Stimulated activated CD4-positive, alpha-beta T cell treated with anti-CD3 and anti-CD28 coated beads, TNF-alpha, amount 100 ng/mL, for 24 hours (primary cell): ENCODE measurements at regions not wholly inside any gene's neighbourhood (a gene's known extent, or its start where the extent isn't known, plus 50 kb on each side); places are given as distances from the start of the nearest gene placed in this dataset.

Source experiments
- DNase-seq, 3 experiments: peaks; one replicate each; pipeline ENCODE4 v3.0.0-alpha.2; 2020; ENCODE audit warnings: low read depth in 3 of 3

- DNase-seq = no peak
These were observed 319.5 kb downstream of the PIK3R1 start for GRCh38 chr5:68534956-68535520.

- DNase-seq = no peak
These were observed 323.4 kb downstream of the PIK3R1 start for GRCh38 chr5:68538814-68539420.

DNA sequence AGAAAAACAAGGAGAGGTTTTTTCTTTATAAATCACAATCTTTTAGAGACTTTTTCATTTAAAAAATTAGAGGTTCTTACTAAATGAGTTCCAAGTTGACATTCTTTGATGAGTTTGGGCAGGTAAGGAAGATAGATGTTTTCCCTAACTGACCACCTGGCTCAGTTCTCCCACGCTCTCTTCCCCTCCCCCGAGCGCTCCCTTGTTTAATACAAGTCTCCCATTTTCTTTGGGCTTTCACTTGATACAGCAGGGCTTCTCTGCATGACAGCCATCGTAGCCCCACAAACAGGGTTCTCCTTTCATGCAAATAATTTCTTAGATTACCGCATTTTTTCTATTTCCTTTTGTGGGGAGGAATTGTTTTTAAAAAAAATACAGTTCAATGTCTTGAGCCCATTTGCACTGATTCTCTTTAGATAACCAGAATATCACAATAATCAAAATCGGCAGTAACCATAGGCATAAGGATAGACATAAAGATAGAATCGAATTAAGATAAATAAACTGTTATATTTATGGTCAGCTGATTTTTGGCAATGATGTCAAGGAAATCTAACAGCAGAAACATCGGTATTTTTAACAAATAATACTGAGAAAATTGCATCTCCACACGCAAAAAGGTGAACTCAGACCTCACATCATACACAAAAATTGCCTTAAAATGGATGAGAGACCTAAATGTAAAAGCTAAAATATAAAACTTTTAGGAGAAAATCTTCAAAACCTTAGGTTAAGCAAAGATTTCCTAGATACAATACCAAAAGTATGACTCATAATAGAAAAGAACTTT is 325.4 kb downstream of the PIK3R1 start:
- DNase-seq = no peak

- DNase-seq = no peak
These were observed 326.7 kb downstream of the PIK3R1 start for GRCh38 chr5:68542207-68542606.

DNA sequence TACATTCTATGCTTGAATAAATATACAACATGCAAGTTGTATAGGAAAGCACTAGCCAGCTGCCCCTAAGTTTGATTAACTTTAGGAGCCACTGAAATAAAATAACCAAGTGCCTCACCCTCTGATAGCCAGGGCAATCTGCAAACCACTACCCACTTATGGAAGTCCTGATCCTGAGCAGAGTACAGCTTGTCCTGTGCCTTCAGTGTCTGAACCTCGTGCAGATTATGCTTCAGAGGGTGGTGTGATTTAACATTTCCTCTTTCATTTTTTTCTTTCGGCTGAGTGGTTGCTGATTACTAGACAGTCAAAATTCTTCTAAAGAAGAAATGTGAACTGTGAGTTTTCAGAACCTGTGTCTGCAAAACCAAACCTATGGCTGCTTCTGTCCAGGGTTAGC is 327.7 kb downstream of the PIK3R1 start:
- DNase-seq = no peak

- DNase-seq = no peak
These were observed 328.6 kb downstream of the PIK3R1 start for GRCh38 chr5:68544091-68544647.

DNA sequence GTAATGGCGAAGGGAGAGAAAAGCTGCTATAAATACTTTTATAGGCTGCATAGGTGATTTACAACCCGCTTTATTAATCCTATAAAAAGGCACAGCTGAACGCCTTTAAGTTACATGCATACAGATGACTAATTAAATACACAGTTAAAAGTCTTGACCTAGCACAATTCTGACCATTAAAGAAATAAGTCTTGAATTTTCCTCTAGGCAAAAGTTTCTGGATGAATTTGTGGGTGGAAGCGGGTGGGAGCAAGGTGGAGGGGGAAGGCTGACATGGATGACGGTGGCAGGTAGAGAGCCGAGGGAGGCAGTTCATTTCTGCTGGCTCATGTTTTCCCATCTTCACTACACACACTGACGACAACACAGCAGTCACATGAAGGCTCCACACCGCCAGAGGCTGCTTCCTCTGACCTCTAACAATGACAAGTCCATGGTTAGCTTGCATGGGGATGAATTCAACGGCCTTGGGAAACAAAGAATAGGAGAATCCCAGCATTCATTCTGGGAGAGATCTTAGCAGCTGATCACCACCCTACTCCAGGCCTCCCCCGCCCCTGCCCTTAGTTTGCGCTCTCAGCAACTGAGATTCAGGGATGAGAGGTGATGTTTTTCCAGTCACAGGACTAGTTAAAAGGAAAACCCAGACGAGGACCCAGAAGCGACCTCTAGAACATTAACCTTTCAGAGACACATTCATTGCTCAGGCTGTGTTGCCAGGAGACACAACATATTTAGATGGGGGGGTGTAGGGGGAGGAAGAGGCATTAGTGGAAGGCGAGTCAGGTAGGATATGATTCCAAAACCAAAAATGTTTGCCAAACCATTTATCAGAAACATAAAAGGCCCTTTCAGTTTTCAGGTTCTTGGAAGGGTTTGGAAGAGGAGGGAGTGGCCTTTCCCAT is 329.3 kb downstream of the PIK3R1 start:
- DNase-seq = no peak

DNA sequence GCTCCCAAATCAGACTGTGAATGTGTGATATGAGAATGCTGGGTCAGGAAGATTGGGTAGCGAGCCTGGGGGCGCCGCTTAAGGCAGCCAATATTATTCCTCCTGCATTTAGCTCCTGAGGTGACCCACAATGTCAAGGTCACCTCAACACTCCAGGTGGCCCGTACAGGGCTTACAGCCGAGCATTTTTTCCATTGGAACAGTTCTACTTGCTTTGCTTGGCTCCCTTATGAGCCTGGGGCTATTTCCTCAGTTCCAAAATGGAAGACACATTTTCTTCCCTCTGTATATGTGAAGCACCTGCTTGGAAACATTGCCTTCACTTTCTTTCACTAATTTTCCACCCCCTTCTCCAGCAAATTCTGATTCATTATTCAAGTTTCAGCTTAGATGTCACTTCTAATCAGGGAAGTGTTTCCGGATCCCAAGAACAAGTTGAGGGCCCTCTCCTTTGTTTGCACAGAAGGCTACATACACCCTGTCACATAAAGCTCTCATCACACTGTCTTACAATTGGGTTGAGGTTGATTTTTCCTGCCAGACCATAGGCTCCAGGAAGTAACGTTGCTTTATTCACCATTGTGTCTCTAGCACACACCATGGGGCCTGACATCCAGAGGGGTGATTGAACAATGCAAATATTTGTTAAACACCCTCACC is 330.2 kb downstream of the PIK3R1 start:
- no peak for DNase-seq

DNA sequence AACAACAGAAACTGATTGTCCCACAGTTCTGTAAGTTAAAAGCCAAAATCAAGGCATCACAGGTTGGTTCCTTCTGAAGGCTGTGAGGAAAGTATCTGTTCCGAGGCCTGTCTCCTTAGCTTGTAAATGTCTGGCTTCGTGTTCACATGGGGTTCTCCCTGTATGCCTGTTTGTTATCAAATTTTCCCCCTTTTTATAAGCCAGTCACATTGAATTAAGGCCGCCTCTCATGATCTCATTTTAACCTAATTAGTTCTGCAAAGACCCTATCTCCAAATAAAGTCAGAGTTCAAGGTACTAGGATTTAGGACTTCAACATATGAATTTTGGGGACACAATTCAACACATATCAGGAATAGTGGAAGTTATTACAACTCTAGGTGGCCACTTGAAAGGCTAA is 331.5 kb downstream of the PIK3R1 start:
- no peak for DNase-seq

DNA sequence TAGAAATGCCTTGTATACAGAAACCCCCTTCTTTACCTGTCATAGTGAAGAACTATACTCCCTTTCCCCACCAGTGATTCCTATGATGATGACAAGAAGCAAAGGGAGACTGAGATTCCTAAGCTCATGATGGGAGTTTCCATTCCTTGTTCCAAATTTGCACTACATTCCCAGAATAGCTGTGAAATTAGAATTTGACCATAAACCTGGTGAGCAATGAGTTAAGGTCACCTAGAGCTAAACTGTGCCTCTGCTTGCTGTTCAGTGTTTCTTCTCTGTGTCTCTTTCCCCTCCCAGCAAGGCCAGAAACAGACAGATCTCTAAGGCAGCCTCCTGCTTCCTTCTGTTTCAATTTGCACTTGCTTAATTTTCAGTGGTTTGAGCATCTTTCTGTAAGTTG is 332.1 kb downstream of the PIK3R1 start:
- no peak for DNase-seq

DNA sequence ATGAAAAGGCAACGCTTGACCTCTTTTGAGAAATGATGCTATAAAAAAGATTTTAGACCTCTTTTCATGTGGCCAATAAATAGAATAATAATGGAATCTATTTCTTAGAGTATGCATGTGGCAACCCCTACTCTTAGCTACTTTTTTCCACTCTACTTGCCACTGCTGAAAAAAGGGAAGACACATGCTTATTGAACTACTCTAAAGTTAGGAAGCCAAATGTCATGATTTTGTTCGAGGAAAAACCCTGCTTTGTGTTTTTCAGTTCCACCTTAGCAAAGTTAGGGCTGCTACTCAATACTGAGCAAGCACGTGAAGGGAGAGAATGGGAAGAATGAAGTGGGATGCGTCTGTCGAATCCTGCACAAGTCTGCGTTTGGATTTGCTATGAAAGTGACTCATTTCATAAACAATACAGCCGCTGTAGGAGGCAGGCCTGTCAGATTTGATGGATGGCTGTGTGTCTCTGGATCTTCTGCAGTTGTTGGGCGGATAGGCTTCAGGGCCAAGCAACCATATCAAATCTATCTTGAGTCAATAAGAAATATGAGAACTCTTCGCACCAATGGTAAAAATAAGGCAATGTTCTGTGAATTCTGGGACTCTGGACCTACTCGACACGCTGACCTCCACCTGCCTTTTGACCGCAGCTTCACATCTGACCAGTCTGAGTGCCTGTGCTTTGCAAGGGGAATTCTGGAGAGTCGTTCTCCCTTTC is 333.6 kb downstream of the PIK3R1 start:
- DNase-seq = no peak

GRCh38 chr5:68550015-68550414 is 334.5 kb downstream of the PIK3R1 start:
- DNase-seq = no peak

GRCh38 chr5:68551436-68551835 is 335.9 kb downstream of the PIK3R1 start:
- DNase-seq = no peak

DNA sequence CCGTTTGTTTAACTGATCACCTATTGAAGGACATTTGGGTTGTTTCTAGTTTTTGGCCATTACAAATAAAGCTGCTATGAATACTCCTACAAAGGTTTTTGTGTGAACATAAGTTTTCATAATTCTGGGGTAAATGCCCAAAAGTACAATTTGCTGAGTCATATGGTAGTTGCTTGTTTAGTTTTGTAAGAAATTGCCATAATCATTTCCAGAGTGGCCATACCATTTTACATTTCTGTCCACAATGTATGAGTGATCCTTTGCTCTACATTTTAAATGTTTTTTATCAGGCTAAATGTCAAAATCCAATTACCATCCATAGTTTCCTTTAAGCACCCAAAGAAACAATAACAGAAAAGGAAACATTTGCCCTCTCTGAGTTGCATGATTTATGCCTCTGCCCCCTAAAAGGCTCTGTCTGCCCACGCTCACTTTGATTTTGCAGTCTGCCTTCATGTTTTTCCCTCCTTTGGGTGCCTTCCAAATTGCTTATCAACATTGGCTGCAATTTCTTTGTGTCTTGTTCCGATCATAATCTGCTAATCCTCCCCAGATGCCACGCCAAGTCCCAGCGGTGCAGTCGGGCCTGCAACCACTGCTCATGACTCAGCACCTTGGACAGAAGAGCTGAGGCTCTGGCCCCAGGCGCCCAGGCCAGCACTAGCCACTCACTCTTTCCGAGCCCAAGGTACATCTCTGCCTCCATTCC is 339.2 kb downstream of the PIK3R1 start:
- DNase-seq = no peak

- no peak for DNase-seq
These were observed 340.5 kb downstream of the PIK3R1 start for GRCh38 chr5:68555907-68556681.

DNA sequence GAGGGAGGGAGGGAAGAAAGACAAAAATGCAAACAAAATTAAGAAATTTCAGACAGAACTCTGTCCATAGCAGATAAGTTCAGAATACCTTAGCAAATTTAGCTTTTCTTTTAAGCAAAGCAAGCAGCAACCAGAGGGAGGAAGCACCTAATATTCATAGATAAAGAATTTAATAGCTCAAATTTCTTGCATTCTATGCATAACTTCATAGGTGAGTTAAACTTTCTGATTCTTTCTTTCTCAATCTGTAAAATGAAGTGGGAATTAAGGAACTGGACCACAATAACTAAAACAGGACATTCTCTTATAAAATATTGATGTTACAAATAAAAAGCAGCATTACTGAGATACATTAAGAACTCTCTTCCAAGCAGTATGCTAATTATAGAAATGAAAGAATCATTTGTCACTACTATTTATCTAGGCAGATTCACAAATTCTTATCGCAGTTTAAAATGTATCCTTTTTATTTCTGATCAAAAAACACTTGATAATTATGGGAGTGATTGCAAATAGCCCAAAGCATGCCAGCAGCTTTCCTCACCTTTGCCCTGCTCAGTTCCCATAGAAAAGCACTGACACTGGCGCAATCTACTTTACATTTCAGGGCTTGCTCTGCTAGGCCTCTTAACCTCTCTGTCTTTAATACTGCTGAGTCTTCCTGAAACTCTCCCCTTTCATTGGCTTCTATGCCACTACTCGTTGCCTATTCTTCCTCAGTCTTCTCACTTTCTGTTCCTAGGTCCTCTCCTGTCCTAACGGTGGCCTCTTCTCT is 341.8 kb downstream of the PIK3R1 start:
- no peak for DNase-seq

DNA sequence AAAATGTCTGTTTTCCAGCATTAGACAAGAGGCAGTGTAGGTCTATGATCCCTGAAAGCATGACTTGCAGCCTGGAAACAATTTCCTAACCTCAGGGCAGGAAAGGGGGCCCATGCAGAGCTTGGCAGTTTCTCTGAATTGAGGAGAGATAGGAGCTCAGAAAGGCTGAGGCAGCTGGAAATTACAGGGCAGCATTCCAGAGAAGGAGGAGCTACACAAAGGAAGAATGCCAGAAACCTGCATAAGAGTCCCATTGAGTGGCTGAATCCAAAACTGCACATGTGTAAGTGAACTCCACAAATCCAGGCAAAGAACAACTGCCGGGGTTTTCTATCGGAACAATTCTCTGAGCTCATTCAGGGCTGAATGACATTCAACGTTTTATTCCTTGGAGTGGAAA is 346.8 kb downstream of the PIK3R1 start:
- DNase-seq = no peak

GRCh38 chr5:68565427-68565826 is 349.9 kb downstream of the PIK3R1 start:
- DNase-seq = no peak
